Inferior parietal cortex (tissue), 1 donor: ENCODE measurements at regions not wholly inside any gene's neighbourhood (a gene's known extent, or its start where the extent isn't known, plus 50 kb on each side); places are given as distances from the start of the nearest gene placed in this dataset.
"Not testable (repeated sequence)": the region's sequence is repeated elsewhere in the genome, so short reads cannot be mapped to it uniquely, and the experiment has no call there.

Experiments
- DNase-seq: peaks from one replicate; pipeline ENCODE4 v3.0.0-alpha.2; 2016; ENCODE audit errors: extremely low spot score

DNA sequence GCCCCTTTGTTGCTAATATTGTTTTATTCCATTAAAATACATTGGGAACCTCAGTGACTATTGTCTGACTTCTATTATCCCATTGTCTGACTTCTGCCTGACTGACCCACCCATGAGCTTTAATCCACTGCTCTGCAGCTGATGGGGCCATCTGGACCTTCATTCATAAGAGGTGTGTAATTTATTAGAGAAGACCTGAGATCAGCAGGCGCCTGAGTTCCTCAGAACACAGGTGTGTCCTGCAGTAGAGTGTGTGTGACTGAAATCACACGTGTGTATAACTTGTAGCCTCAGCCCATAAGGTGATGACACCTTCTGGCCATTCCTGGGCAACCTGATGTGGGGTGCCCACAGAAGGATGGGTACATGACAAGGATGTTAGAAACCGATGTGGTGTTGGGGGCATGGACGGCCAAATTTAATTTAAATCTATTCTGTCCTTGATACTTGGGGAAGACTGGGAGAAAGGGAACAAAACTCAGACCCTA, 821.0 kb downstream of the TMEM121 start:
- no peak for DNase-seq

DNA sequence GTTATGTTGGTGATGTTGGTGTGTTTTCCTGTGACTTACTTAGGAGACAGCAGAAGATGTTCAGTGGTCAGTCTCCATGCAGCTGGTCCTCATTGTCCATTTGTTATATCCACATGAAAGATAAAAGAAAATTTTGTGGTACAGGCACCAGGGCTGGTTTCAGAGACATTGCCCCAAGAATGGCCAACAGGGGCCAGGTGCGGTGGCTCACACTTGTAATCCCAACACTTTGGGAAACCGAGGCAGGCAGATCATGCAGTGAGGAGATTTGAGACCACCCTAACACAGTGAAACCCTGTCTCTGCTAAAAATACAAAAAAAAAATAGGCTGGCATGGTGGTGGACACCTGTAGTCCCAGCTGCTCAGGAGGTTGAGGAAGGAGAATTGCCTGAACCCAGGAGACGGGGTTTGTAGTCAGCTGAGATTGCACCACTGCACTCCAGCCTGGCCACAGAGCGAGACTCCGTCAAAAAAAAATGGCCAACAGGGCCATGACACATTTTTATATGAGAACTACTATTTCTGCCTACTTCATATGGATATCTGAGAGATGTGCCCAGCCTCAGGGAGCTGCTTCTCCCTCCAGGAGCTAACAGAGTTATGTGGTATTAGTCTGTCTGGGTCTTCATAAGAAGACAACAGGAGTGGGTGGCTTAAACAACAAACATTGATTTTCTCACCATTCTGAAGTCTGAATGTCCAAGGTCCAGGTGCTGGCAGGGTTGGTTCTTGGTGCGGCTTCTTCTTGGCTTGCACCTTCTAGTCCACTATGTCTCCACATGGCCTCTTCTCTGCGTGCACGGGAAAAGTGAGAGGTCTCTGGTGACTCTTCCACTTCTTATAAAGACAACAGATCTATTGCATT, 821.7 kb downstream of the TMEM121 start:
- no peak for DNase-seq

DNA sequence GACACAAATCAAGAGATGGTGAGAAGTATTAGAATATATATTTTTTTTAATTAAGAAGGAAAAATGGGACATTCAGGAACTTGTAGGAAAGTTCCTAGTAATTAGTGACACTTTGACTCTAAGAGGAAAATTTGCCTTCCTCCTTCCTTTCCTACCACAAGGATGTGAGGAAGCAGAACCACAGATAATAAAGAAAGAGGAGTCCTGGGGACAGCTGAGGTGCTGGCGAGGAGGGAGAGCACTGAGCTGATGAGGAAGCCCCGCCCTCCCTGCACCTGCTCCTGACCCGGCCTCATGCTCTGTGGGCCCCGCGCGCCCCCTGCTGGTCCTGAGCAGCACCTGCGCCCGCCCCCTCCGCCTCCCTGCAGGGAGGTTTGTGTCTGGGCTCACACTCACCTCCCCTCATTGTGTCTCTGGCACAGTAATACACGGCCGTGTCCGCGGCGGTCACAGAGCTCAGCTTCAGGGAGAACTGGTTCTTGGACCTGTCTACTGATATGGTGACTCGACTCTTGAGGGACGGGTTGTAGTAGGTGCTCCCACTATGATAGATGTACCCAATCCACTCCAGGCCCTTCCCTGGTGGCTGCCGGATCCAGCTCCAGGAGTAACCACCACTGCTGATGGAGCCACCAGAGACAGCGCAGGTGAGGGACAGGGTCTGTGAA, 822.6 kb downstream of the TMEM121 start:
- not testable (repeated sequence) for DNase-seq

GRCh38 chr14:106349678-106350457, 823.5 kb downstream of the TMEM121 start:
- DNase-seq = not testable (repeated sequence)

DNA sequence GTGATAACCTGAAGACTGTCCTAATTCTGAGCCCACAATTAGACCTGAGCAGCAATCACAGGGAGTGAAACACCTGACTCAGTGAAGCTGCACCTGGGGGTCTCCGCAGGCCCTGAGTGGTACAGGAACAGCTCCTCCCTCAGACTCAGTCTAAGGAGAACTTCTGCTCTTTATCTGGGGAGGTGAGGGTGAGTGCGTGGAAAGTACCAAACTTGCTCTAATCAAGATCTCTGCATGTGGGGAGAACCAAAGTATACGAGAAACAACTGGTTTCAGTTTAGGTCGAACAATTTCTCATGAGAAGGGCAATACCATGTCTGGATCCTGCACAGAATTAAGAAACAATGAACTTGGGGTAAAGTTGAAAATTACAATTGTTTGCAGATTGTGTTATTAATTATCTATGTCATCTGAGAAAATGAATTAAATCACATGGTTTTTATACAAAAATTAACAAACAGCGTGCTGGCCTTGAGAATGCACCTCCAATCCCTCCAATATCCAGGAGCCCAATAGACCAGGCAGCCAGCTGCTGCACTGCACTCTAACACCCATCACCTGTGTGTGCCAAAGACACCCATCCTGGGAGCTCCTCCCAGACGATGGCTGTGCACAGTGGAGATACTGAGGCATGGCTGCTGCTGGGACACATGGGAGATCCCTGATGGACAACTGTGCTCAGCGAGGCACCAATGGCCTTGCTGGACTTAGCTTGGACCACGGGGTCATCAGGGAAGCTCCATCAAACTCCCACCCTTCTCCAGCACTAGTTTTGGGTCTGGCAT, 828.8 kb downstream of the TMEM121 start:
- not testable (repeated sequence) for DNase-seq

GRCh38 chr14:106355881-106356642, 829.7 kb downstream of the TMEM121 start:
- DNase-seq = not testable (repeated sequence)

GRCh38 chr14:106356643-106356930, 830.2 kb downstream of the TMEM121 start:
- DNase-seq = not testable (repeated sequence)

DNA sequence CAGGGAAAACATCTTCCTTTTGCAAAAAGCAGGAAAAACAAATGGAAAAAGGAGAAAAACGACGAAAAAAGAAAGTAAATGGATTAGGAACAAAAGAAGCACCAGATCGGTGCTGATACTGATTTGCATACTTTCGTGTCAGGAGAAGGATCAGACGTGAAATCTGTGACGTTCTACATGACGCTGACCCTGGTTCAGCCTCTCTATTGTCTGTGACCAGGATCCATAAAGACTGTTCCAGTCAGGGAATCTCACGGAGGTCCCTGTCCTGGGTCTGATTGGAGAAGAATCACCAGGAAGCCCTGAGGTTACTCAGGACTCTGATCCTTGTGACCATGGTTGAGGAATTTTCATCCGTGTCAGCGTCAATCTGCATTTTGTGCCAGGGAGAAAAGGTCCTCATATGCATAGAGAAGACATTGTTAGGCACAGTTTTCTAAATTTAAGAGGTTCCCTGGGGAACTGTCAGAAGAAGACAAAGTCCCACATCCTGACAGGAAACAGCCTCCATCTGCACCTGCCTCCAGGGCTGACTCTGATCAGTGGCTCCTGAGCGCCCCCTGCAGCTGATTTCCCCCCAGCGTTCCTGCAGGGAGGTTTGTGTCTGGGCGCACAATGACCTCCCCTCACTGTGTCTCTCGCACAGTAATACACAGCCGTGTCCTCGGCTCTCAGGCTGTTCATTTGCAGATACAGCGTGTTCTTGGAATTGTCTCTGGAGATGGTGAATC, 832.9 kb downstream of the TMEM121 start:
- not testable (repeated sequence) for DNase-seq

- DNase-seq = not testable (repeated sequence)
These were observed 839.0 kb downstream of the TMEM121 start for GRCh38 chr14:106365371-106365770.

DNA sequence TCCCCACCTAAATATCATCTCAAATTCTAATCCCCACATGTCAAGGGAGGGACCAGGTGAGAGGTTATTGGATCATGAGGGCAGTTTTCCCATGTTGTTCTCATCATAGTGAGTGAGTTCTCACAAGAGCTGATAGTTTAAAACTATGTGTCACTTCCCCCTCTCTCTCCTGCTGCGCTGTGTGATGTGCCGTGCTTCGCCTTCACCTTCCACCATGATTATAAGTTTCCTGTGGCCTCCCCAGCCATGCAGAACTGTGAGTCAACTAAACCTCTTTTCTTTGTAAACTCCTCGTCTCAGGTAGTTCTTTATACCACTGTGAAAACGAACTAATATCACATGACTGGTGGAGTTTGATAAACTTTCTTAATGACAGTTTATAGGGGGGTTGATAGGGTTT, 839.5 kb downstream of the TMEM121 start:
- DNase-seq = not testable (repeated sequence)

- not testable (repeated sequence) for DNase-seq
These were observed 840.6 kb downstream of the TMEM121 start for GRCh38 chr14:106366971-106367370.

DNA sequence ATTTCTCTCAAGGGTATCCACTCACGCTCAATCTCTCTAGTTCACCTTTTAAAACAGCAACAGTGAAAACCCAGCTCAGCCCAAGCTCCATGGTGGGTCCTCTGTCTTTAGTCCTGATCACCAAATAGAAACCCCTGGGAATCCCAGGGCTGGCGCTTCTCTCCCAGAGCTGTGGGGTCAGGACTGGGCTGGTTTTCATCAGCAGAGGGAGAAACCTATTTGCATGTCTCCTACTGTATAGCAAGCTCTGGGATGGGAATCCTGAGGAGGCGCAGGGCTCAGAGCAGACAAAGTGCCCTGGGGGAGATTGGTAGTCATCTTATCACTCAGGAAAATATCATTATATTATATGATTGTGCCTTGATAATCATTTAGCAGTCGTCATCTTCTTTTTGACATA, 843.1 kb downstream of the TMEM121 start:
- not testable (repeated sequence) for DNase-seq

- no peak for DNase-seq
These were observed 846.7 kb downstream of the TMEM121 start for GRCh38 chr14:106372870-106373652.

DNA sequence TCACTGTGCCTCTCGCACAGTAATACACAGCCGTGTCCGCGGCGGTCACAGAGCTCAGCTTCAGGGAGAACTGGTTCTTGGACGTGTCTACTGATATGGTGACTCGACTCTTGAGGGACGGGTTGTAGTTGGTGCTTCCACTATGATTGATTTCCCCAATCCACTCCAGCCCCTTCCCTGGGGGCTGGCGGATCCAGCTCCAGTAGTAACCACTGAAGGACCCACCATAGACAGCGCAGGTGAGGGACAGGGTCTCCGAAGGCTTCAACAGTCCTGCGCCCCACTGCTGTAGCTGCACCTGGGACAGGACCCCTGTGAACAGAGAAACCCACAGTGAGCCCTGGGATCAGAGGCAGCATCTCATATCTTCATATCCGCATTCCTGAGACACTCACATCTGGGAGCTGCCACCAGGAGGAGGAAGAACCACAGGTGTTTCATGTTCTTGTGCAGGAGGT, 847.3 kb downstream of the TMEM121 start:
- not testable (repeated sequence) for DNase-seq

GRCh38 chr14:106377432-106377831, 851.0 kb downstream of the TMEM121 start:
- no peak for DNase-seq

DNA sequence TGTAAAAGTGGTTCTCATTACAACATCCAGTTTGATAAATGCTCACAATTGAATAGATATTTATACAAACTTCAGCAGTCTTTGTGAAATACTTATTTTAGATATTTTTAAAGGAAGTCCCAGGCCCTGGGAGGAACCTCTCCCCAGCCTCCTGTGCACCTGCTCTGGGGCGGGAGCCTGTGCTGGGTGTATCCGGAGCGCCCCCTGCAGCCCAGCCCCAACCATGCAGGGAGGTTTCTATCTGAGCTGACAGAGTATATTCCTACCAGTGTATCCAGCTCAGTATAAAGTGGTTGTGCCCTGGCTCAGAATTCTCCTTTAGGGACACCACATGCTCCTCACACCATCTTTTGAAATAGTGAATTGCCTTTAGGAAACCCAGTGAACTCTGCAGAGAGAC, 851.8 kb downstream of the TMEM121 start:
- no peak for DNase-seq

DNA sequence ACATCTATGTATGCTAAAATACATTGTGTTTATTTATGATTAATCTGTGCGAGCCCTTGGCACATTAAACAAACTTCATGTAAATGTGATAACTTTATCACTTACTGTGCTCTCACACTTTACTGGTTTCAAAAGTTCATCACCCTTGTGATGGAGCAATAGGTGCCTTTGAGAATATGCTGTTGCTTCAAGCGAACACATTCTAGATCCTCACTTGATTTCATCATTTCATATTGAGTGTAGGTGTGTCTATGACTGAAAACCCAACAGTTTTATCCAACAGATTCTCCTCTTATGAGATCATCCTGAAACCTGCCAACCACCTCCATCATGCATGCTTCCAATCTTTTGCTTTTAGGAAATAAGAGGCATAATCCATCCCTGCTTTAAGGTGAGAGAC, 854.4 kb downstream of the TMEM121 start:
- DNase-seq = no peak

- not testable (repeated sequence) for DNase-seq
These were observed 862.8 kb downstream of the TMEM121 start for GRCh38 chr14:106389186-106389585.

DNA sequence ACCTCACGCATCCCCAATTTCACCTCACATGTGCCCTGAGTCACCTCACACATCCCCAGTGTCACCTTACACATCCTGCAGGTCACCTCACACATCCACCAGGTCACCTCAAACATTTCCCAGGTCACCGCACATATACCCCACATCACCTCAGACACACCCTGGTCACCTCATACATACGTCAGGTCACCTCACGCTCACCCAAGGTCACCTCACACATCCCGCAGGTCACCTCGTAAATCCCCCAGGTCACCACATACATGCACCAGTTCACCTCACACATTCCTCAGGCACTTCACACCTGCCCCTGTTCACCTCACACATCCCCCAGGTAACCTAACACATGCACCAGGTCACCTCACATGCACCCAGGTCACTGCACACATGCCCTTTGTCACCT, 864.0 kb downstream of the TMEM121 start:
- no peak for DNase-seq
